ENCODE measurements at regions not wholly inside any gene's neighbourhood (a gene's known extent, or its start where the extent isn't known, plus 50 kb on each side); places are given as distances from the start of the nearest gene placed in this dataset.

GRCh38 chrX:51155566-51155965, 177.1 kb upstream of the NUDT10 start:
- TF ChIP-seq CTCF (conservative IDR thresholded peaks at IDR 0.05 in 1 of 2, IDR thresholded peaks at IDR 0.05 in 1 of 2; ENCODE audit: extremely low read depth in 1 of 2, insufficient read depth in 1 of 2, low read depth in 1 of 2, low read length in 2 of 2), result no peak
- TF ChIP-seq EZH2 (IDR thresholded peaks at IDR 0.05; ENCODE audit: borderline replicate concordance, low read length), result no peak
